Vagina (tissue), 2 donors: ENCODE measurements at regions not wholly inside any gene's neighbourhood (a gene's known extent, or its start where the extent isn't known, plus 50 kb on each side); places are given as distances from the start of the nearest gene placed in this dataset.

Experiments used
- DNase-seq, 2 donors: peaks; one replicate each; pipeline ENCODE4 v3.0.0-alpha.2; 2017; ENCODE audit errors: extremely low spot score in 2 of 2
- H3K27ac ChIP-seq: fragments of 200-600 bp; sonication (generic); one replicate; pipeline ENCODE4 v1.5.1; 2019
- H3K27me3 ChIP-seq: fragments of 200-600 bp; sonication (generic); one replicate; pipeline ENCODE4 v1.5.1; 2019
- H3K36me3 ChIP-seq, 2 donors: fragments of 200-600 bp; sonication (generic); one replicate each; pipeline ENCODE4 v1.5.1; 2017 to 2019
- H3K4me1 ChIP-seq: fragments of 200-600 bp; sonication (generic); one replicate; pipeline ENCODE4 v1.5.1; 2019
- H3K4me3 ChIP-seq, 2 donors: fragments of 200-600 bp; sonication (generic); 1 replicate in 1 of 2; 2 replicates in 1 of 2; pipeline ENCODE4 v1.5.1; 2016 to 2019
- H3K9me3 ChIP-seq: fragments of 200-600 bp; sonication (generic); one replicate; pipeline ENCODE4 v1.5.1; 2019
- POLR2A ChIP-seq, 2 donors: fragments of 450-650 bp; IDR thresholded peaks; one replicate each; pipeline ENCODE4 v1.6.1; 2017; ENCODE audit warnings: antibody characterized with exemption in 2 of 2, mild to moderate bottlenecking in 2 of 2, moderate library complexity in 2 of 2
- POLR2AphosphoS5 ChIP-seq, 2 donors: sonication (generic); formaldehyde crosslinking; IDR thresholded peaks; one replicate each; pipeline ENCODE4 v1.9.0; 2017; ENCODE audit warnings: antibody characterized with exemption in 2 of 2, mild to moderate bottlenecking in 2 of 2, low read depth in 1 of 2; ENCODE audit not compliant: insufficient read depth in 1 of 2
- intact Hi-C: fragments of 100-400 bp; cut with DNase I; formaldehyde crosslinking; loops from one replicate; pipeline ENCODE4 v1.15.1; 2023
- TF ChIP-seq, protein P1 (sequence below), 3 experiments: fragments of 450-650 bp in 2 of 3; fragments of 200-600 bp in 1 of 3; sonication (generic) in 1 of 3; IDR thresholded peaks; one replicate each; pipeline ENCODE4 v1.5.1; 2017 to 2019; ENCODE audit warnings: antibody characterized with exemption in 3 of 3, mild to moderate bottlenecking in 2 of 3, moderate library complexity in 2 of 3

- no peaks in the 10 kb centered on the region for H3K4me1 ChIP-seq
- no peak overlapping the region for H3K27ac ChIP-seq
- no peak for TF ChIP-seq POLR2AphosphoS5 (IDR thresholded peaks at IDR 0.05; ENCODE audit: insufficient read depth in 1 of 2, low read depth in 1 of 2)
- TF ChIP-seq, protein P1, sequence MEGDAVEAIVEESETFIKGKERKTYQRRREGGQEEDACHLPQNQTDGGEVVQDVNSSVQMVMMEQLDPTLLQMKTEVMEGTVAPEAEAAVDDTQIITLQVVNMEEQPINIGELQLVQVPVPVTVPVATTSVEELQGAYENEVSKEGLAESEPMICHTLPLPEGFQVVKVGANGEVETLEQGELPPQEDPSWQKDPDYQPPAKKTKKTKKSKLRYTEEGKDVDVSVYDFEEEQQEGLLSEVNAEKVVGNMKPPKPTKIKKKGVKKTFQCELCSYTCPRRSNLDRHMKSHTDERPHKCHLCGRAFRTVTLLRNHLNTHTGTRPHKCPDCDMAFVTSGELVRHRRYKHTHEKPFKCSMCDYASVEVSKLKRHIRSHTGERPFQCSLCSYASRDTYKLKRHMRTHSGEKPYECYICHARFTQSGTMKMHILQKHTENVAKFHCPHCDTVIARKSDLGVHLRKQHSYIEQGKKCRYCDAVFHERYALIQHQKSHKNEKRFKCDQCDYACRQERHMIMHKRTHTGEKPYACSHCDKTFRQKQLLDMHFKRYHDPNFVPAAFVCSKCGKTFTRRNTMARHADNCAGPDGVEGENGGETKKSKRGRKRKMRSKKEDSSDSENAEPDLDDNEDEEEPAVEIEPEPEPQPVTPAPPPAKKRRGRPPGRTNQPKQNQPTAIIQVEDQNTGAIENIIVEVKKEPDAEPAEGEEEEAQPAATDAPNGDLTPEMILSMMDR (IDR thresholded peaks at IDR 0.05) = no peak
- TF ChIP-seq POLR2A (IDR thresholded peaks at IDR 0.05) = no peak
- no peaks in the 10 kb centered on the region for H3K27me3 ChIP-seq
- H3K4me3 ChIP-seq = no peak overlapping the region
- no peak for DNase-seq
- no peaks in the 10 kb centered on the region for H3K36me3 ChIP-seq
- no peaks in the 10 kb centered on the region for H3K9me3 ChIP-seq
- intact Hi-C loops = no loop called here
These were observed 1641.1 kb downstream of the FAM181B start for GRCh38 chr11:81092522-81092921.

- Histone ChIP-seq H3K27me3 (no peaks in the 10 kb centered on the region), H3K4me1 (no peaks in the 10 kb centered on the region), H3K36me3 (no peaks in the 10 kb centered on the region), H3K27ac (no peak overlapping the region), H3K9me3 (no peaks in the 10 kb centered on the region), H3K4me3 (no peak overlapping the region)
- intact Hi-C loops = no loop called here
- DNase-seq = no peak
- TF ChIP-seq, protein P1 (IDR thresholded peaks at IDR 0.05) = no peak
- TF ChIP-seq POLR2AphosphoS5 (IDR thresholded peaks at IDR 0.05; ENCODE audit: insufficient read depth in 1 of 2, low read depth in 1 of 2) = no peak
- TF ChIP-seq POLR2A (IDR thresholded peaks at IDR 0.05) = no peak
These were observed 1644.4 kb downstream of the FAM181B start for GRCh38 chr11:81089242-81089641.

DNA sequence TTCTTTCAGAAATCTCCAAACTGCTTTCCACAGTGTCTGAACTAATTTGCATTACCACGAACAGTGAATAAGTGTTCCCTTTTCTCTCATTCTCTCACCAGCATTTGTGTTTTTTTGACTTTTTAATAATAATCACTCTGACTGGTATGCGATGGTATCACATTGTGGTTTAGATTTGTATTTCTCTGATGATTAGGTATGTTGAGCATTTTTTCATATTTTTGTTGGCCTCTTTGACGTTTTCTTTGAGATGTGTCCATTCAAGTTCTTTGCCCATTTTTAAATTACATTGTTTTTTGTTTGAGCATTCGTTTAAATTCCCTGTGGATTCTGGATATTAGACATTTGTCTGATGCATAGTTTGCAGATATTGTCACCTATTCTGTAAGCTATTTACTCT lies 1639.6 kb upstream of the TENM4 start:
- H3K4me3 ChIP-seq = no peak overlapping the region
- H3K27me3 ChIP-seq = no peaks in the 10 kb centered on the region
- TF ChIP-seq POLR2AphosphoS5 (IDR thresholded peaks at IDR 0.05; ENCODE audit: insufficient read depth in 1 of 2, low read depth in 1 of 2) (no peak), POLR2A (IDR thresholded peaks at IDR 0.05) (no peak)
- TF ChIP-seq, protein P1 (IDR thresholded peaks at IDR 0.05) = no peak
- H3K4me1 ChIP-seq = no peaks in the 10 kb centered on the region
- H3K9me3 ChIP-seq = no peaks in the 10 kb centered on the region
- H3K36me3 ChIP-seq = no peaks in the 10 kb centered on the region
- intact Hi-C loops = no loop called here
- no peak overlapping the region for H3K27ac ChIP-seq
- DNase-seq = no peak

DNA sequence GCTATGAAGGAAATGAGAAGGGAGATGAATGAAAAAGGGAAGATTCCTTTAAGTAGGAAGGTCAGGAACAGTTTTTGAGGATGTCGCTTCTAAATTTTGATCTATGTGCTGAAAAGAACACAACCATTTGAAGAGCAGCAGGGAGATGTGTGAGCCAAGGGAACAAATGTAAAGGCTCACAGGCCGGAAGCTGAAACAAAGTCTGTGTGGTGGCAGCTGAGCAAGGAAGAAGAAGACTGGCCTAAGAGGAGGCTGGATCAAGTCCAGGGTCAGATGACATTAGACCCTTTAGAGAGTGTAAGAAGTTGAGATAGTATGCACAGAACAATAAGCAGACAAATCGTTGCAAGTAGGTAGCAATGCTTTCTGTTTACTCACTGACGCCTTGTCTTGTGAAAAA lies 1631.4 kb upstream of the TENM4 start:
- Histone ChIP-seq H3K4me1 (peaks cover 5% of the 10 kb centered on the region), H3K9me3 (no peaks in the 10 kb centered on the region), H3K36me3 (no peaks in the 10 kb centered on the region), H3K4me3 (no peak overlapping the region), H3K27ac (no peak overlapping the region), H3K27me3 (no peaks in the 10 kb centered on the region)
- DNase-seq = no peak
- TF ChIP-seq, protein P1 (IDR thresholded peaks at IDR 0.05) = no peak
- TF ChIP-seq POLR2A (IDR thresholded peaks at IDR 0.05) (no peak), POLR2AphosphoS5 (IDR thresholded peaks at IDR 0.05; ENCODE audit: insufficient read depth in 1 of 2, low read depth in 1 of 2) (no peak)
- intact Hi-C loops = no loop called here

DNA sequence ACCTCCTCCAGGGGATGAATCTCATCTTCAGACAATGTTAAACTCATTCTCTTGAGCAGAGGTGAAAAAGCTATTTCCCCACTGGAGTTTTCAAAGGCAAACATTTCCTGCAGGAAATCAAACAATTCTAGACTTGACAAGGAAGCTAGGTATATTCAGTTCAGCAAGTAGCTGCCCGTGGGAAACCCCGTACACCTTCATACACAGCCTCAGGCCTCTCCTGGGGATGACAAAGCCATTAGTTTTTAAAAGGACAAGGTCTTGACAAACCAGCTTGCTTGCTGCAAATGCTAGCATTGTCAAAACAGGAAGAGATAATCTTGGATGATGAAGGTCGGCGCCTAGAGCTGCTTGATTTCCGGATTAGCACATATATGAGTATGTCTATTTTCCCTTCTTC lies 1630.8 kb upstream of the TENM4 start:
- H3K36me3 ChIP-seq = no peaks in the 10 kb centered on the region
- H3K9me3 ChIP-seq = no peaks in the 10 kb centered on the region
- TF ChIP-seq POLR2AphosphoS5 (IDR thresholded peaks at IDR 0.05; ENCODE audit: insufficient read depth in 1 of 2, low read depth in 1 of 2) (no peak), POLR2A (IDR thresholded peaks at IDR 0.05) (no peak)
- TF ChIP-seq, protein P1 (IDR thresholded peaks at IDR 0.05) = no peak
- H3K27ac ChIP-seq = no peak overlapping the region
- peaks cover 5% of the 10 kb centered on the region for H3K4me1 ChIP-seq
- intact Hi-C loops = no loop called here
- no peak overlapping the region for H3K4me3 ChIP-seq
- no peaks in the 10 kb centered on the region for H3K27me3 ChIP-seq
- DNase-seq = no peak
